Peyer's patch (tissue), 4 donors: ENCODE measurements at regions not wholly inside any gene's neighbourhood (a gene's known extent, or its start where the extent isn't known, plus 50 kb on each side); places are given as distances from the start of the nearest gene placed in this dataset.
"Not testable (repeated sequence)": the region's sequence is repeated elsewhere in the genome, so short reads cannot be mapped to it uniquely, and the experiment has no call there.

Experiments used
- DNase-seq, 3 donors: peaks; one replicate each; pipeline ENCODE4 v3.0.0-alpha.2; 2017 to 2019
- H3K27ac ChIP-seq, 4 donors: fragments of 200-600 bp; sonication (generic); one replicate each; pipeline ENCODE4 v1.5.1; 2016 to 2019
- H3K27me3 ChIP-seq, 2 donors: fragments of 200-600 bp; sonication (generic); one replicate each; pipeline ENCODE4 v1.5.1; 2019
- H3K36me3 ChIP-seq, 3 donors: fragments of 200-600 bp; sonication (generic); one replicate each; pipeline ENCODE4 v1.5.1; 2016 to 2019
- H3K4me1 ChIP-seq, 4 donors: fragments of 200-600 bp; sonication (generic); one replicate each; pipeline ENCODE4 v1.5.1; 2016 to 2019
- H3K4me3 ChIP-seq, 4 donors: fragments of 200-600 bp; sonication (generic); 1 replicate in 3 of 4; 2 replicates in 1 of 4; pipeline ENCODE4 v1.5.1; 2016 to 2019; ENCODE audit warnings: mild to moderate bottlenecking in 1 of 4
- H3K9me3 ChIP-seq, 4 donors: fragments of 200-600 bp; sonication (generic); one replicate each; pipeline ENCODE4 v1.5.1; 2016 to 2019; ENCODE audit warnings: mild to moderate bottlenecking in 1 of 4
- CTCF ChIP-seq, 6 experiments: fragments of 450-650 bp in 4 of 6; fragments of 200-600 bp in 2 of 6; sonication (generic) in 1 of 6; IDR thresholded peaks; one replicate each; pipeline ENCODE4 v1.5.1; 2017 to 2019; ENCODE audit warnings: antibody characterized with exemption in 6 of 6, mild to moderate bottlenecking in 3 of 6, moderate library complexity in 1 of 6
- POLR2A ChIP-seq, 2 donors: fragments of 450-650 bp; IDR thresholded peaks; one replicate each; pipeline ENCODE4 v1.5.1; 2017; ENCODE audit warnings: antibody characterized with exemption in 2 of 2, mild to moderate bottlenecking in 2 of 2, moderate library complexity in 2 of 2

- Histone ChIP-seq H3K27me3 (no peaks in the 10 kb centered on the region), H3K9me3 (no peaks in the 10 kb centered on the region), H3K4me3 (no peak overlapping the region), H3K4me1 (no peaks in the 10 kb centered on the region), H3K27ac (no peak overlapping the region), H3K36me3 (no peaks in the 10 kb centered on the region)
- TF ChIP-seq POLR2A (IDR thresholded peaks at IDR 0.05) (no peak), CTCF (IDR thresholded peaks at IDR 0.05) (no peak)
- DNase-seq: no peak
These were observed 1293.1 kb upstream of the EYS start for GRCh38 chr6:67000121-67000520.

GRCh38 chr6:66997579-66997978 is 1290.6 kb upstream of the EYS start:
- not testable (repeated sequence) for H3K36me3 ChIP-seq, H3K4me1 ChIP-seq, DNase-seq, H3K27ac ChIP-seq, H3K27me3 ChIP-seq, H3K9me3 ChIP-seq, H3K4me3 ChIP-seq

GRCh38 chr6:66995669-66996068 is 1288.6 kb upstream of the EYS start:
- Histone ChIP-seq H3K4me3 (no peak overlapping the region), H3K27ac (no peak overlapping the region), H3K9me3 (no peaks in the 10 kb centered on the region), H3K36me3 (no peaks in the 10 kb centered on the region), H3K27me3 (no peaks in the 10 kb centered on the region), H3K4me1 (no peaks in the 10 kb centered on the region)
- no peak for TF ChIP-seq POLR2A (IDR thresholded peaks at IDR 0.05)
- TF ChIP-seq CTCF (IDR thresholded peaks at IDR 0.05): no peak
- no peak for DNase-seq

GRCh38 chr6:66993708-66994107 is 1286.7 kb upstream of the EYS start:
- not testable (repeated sequence) for H3K27me3 ChIP-seq

GRCh38 chr6:66993272-66993671 is 1286.2 kb upstream of the EYS start:
- no peak overlapping the region for H3K4me3 ChIP-seq
- H3K4me1 ChIP-seq: no peaks in the 10 kb centered on the region
- no peaks in the 10 kb centered on the region for H3K27me3 ChIP-seq
- no peaks in the 10 kb centered on the region for H3K36me3 ChIP-seq
- H3K27ac ChIP-seq: no peak overlapping the region
- DNase-seq: no peak
- TF ChIP-seq POLR2A (IDR thresholded peaks at IDR 0.05) (no peak), CTCF (IDR thresholded peaks at IDR 0.05) (no peak)
- no peaks in the 10 kb centered on the region for H3K9me3 ChIP-seq

More at GRCh38 chr6:66993708-66994107, 1286.7 kb upstream of the EYS start:
- H3K4me1 ChIP-seq, H3K36me3 ChIP-seq, H3K27ac ChIP-seq, H3K9me3 ChIP-seq, H3K4me3 ChIP-seq, DNase-seq: not testable (repeated sequence)

GRCh38 chr6:66992660-66993059 is 1285.6 kb upstream of the EYS start:
- Histone ChIP-seq H3K36me3 (no peaks in the 10 kb centered on the region), H3K27me3 (no peaks in the 10 kb centered on the region), H3K9me3 (no peaks in the 10 kb centered on the region), H3K4me3 (no peak overlapping the region), H3K27ac (no peak overlapping the region), H3K4me1 (no peaks in the 10 kb centered on the region)
- DNase-seq: no peak
- no peak for TF ChIP-seq POLR2A (IDR thresholded peaks at IDR 0.05)
- TF ChIP-seq CTCF (IDR thresholded peaks at IDR 0.05): no peak

- TF ChIP-seq CTCF (IDR thresholded peaks at IDR 0.05) (no peak), POLR2A (IDR thresholded peaks at IDR 0.05) (no peak)
- Histone ChIP-seq H3K4me3 (no peak overlapping the region), H3K9me3 (no peaks in the 10 kb centered on the region), H3K27me3 (no peaks in the 10 kb centered on the region), H3K36me3 (no peaks in the 10 kb centered on the region), H3K4me1 (no peaks in the 10 kb centered on the region), H3K27ac (no peak overlapping the region)
- no peak for DNase-seq
These were observed 1279.9 kb upstream of the EYS start for GRCh38 chr6:66986940-66987339.
